Inferior parietal cortex (tissue), 1 donor: ENCODE measurements at regions not wholly inside any gene's neighbourhood (a gene's known extent, or its start where the extent isn't known, plus 50 kb on each side); places are given as distances from the start of the nearest gene placed in this dataset.
A peak's percentile ranks its signal among the peaks of the same experiment; 100 is the strongest.
"Not testable (repeated sequence)": the region's sequence is repeated elsewhere in the genome, so short reads cannot be mapped to it uniquely, and the experiment has no call there.

ENCODE experiments used
- DNase-seq: peaks from one replicate; pipeline ENCODE4 v3.0.0-alpha.2; 2016; ENCODE audit errors: extremely low spot score

- DNase-seq: no peak
Measured at GRCh38 chr4:59698041-59698440, 1502.1 kb upstream of the ADGRL3 start.

- no peak for DNase-seq
Measured at GRCh38 chr4:59700651-59701050, 1499.5 kb upstream of the ADGRL3 start.

- DNase-seq: no peak
Measured at GRCh38 chr4:59704616-59705015, 1495.5 kb upstream of the ADGRL3 start.

- DNase-seq: peak; percentile 36
Measured at GRCh38 chr4:59712470-59712869, 1487.7 kb upstream of the ADGRL3 start.

- DNase-seq: not testable (repeated sequence)
Measured at GRCh38 chr4:59724286-59724685, 1475.8 kb upstream of the ADGRL3 start.

- DNase-seq: no peak
Measured at GRCh38 chr4:59727745-59728144, 1472.4 kb upstream of the ADGRL3 start.

- no peak for DNase-seq
Measured at GRCh38 chr4:59728496-59728895, 1471.6 kb upstream of the ADGRL3 start.

- no peak for DNase-seq
Measured at GRCh38 chr4:59729321-59729720, 1470.8 kb upstream of the ADGRL3 start.

GRCh38 chr4:59748433-59748832, 1451.7 kb upstream of the ADGRL3 start:
- no peak for DNase-seq

- DNase-seq: no peak
Measured at GRCh38 chr4:59759082-59759825, 1440.9 kb upstream of the ADGRL3 start.

GRCh38 chr4:59762344-59762743, 1437.8 kb upstream of the ADGRL3 start:
- no peak for DNase-seq

GRCh38 chr4:59770601-59771264, 1429.4 kb upstream of the ADGRL3 start:
- no peak for DNase-seq

- DNase-seq: no peak
Measured at GRCh38 chr4:59772641-59773139, 1427.4 kb upstream of the ADGRL3 start.

- not testable (repeated sequence) for DNase-seq
Measured at GRCh38 chr4:59780271-59780670, 1419.9 kb upstream of the ADGRL3 start.

GRCh38 chr4:59805176-59805575, 1395.0 kb upstream of the ADGRL3 start:
- no peak for DNase-seq

- DNase-seq: no peak
Measured at GRCh38 chr4:59814402-59815010, 1385.6 kb upstream of the ADGRL3 start.

GRCh38 chr4:59818656-59819055, 1381.5 kb upstream of the ADGRL3 start:
- DNase-seq: peak; percentile 47

GRCh38 chr4:59823311-59823710, 1376.8 kb upstream of the ADGRL3 start:
- no peak for DNase-seq

- no peak for DNase-seq
Measured at GRCh38 chr4:59825104-59825503, 1375.0 kb upstream of the ADGRL3 start.

- no peak for DNase-seq
Measured at GRCh38 chr4:59831746-59832145, 1368.4 kb upstream of the ADGRL3 start.

GRCh38 chr4:59834943-59835342, 1365.2 kb upstream of the ADGRL3 start:
- no peak for DNase-seq

- DNase-seq: no peak
Measured at GRCh38 chr4:59837751-59838150, 1362.4 kb upstream of the ADGRL3 start.

- DNase-seq: no peak
Measured at GRCh38 chr4:59838236-59838635, 1361.9 kb upstream of the ADGRL3 start.
